ENCODE measurements at regions not wholly inside any gene's neighbourhood (a gene's known extent, or its start where the extent isn't known, plus 50 kb on each side); places are given as distances from the start of the nearest gene placed in this dataset.

- no peak overlapping the region for H3K27ac ChIP-seq (ENCODE audit: poor library complexity, severe bottlenecking)
- ATAC-seq (ENCODE audit: low read depth) (no peak), DNase-seq (ENCODE audit: low spot score) (no peak)
- TF ChIP-seq, protein P1, sequence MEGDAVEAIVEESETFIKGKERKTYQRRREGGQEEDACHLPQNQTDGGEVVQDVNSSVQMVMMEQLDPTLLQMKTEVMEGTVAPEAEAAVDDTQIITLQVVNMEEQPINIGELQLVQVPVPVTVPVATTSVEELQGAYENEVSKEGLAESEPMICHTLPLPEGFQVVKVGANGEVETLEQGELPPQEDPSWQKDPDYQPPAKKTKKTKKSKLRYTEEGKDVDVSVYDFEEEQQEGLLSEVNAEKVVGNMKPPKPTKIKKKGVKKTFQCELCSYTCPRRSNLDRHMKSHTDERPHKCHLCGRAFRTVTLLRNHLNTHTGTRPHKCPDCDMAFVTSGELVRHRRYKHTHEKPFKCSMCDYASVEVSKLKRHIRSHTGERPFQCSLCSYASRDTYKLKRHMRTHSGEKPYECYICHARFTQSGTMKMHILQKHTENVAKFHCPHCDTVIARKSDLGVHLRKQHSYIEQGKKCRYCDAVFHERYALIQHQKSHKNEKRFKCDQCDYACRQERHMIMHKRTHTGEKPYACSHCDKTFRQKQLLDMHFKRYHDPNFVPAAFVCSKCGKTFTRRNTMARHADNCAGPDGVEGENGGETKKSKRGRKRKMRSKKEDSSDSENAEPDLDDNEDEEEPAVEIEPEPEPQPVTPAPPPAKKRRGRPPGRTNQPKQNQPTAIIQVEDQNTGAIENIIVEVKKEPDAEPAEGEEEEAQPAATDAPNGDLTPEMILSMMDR (IDR thresholded peaks at IDR 0.05; ENCODE audit: poor library complexity, severe bottlenecking), result no peak
- no peaks in the 10 kb centered on the region for H3K27me3 ChIP-seq (ENCODE audit: insufficient read depth, poor library complexity, severe bottlenecking)
- H3K9me3 ChIP-seq (ENCODE audit: severe bottlenecking), result no peaks in the 10 kb centered on the region
- H3K4me3 ChIP-seq (ENCODE audit: severe bottlenecking), result no peak overlapping the region
- no peaks in the 10 kb centered on the region for H3K36me3 ChIP-seq (ENCODE audit: low read depth)
- H3K4me1 ChIP-seq (ENCODE audit: insufficient read depth, poor library complexity, severe bottlenecking), result no peaks in the 10 kb centered on the region
Measured at GRCh38 chr1:56197946-56198345, 381.4 kb downstream of the PLPP3 start.

DNA sequence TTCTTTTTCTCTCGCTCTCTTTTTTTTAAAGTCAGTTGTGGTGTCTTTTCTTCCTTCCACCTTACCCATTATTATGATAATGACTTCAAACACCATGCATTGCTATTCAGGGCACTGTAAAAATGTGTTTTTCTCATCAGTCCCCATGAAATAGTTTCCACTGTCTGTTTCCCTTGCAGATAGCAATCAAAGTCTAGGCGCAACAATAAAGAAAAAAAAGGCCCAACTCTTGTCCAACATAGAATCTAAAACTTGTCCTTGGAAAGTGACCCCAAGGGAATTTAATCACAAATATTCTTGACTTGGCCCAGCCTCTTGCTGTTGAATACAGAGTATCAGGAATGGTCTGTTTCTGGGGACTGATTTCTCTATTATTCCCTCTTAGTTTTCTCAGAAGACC, 382.5 kb downstream of the PLPP3 start:
- no peak for DNase-seq (ENCODE audit: low spot score)
- TF ChIP-seq, protein P1 (IDR thresholded peaks at IDR 0.05; ENCODE audit: poor library complexity, severe bottlenecking), result no peak
- ATAC-seq (ENCODE audit: low read depth), result no peak
- Histone ChIP-seq H3K4me1 (ENCODE audit: insufficient read depth, poor library complexity, severe bottlenecking) (no peaks in the 10 kb centered on the region), H3K27me3 (ENCODE audit: insufficient read depth, poor library complexity, severe bottlenecking) (no peaks in the 10 kb centered on the region), H3K36me3 (ENCODE audit: low read depth) (no peaks in the 10 kb centered on the region), H3K9me3 (ENCODE audit: severe bottlenecking) (no peaks in the 10 kb centered on the region), H3K4me3 (ENCODE audit: severe bottlenecking) (no peak overlapping the region), H3K27ac (ENCODE audit: poor library complexity, severe bottlenecking) (no peak overlapping the region)

DNA sequence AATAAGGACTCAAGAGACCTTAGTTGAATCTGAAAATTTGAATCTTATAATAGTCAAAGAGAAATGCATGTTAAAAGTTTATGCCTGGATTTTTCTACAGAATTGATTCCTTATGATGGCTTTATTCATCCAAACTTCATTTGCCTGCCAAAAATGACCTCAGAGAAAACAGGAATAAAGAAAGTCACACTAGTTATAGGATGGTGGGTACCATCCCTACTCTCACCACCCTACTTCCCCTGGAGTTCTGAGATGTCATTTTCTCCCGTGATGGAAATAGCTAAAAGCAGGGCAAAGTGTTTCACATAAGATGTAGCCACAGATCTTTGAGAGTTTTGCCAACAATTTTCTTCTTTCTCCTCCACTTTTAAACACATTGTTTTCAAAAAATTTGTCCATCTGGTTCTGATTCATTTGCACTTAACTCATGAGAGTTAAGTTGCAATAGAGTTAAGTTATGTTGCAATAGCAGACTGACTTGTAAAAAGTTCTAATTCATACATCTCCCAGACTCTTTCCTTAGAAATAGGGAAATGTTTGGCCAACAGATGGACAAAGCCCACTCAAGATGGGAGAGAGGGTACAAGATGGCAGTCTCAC, 384.6 kb downstream of the PLPP3 start:
- no peaks in the 10 kb centered on the region for H3K27me3 ChIP-seq (ENCODE audit: insufficient read depth, poor library complexity, severe bottlenecking)
- H3K4me3 ChIP-seq (ENCODE audit: severe bottlenecking), result no peak overlapping the region
- ATAC-seq (ENCODE audit: low read depth) (no peak), DNase-seq (ENCODE audit: low spot score) (no peak)
- no peaks in the 10 kb centered on the region for H3K4me1 ChIP-seq (ENCODE audit: insufficient read depth, poor library complexity, severe bottlenecking)
- no peak overlapping the region for H3K27ac ChIP-seq (ENCODE audit: poor library complexity, severe bottlenecking)
- H3K36me3 ChIP-seq (ENCODE audit: low read depth), result no peaks in the 10 kb centered on the region
- H3K9me3 ChIP-seq (ENCODE audit: severe bottlenecking), result no peaks in the 10 kb centered on the region
- TF ChIP-seq, protein P1 (IDR thresholded peaks at IDR 0.05; ENCODE audit: poor library complexity, severe bottlenecking), result no peak

DNA sequence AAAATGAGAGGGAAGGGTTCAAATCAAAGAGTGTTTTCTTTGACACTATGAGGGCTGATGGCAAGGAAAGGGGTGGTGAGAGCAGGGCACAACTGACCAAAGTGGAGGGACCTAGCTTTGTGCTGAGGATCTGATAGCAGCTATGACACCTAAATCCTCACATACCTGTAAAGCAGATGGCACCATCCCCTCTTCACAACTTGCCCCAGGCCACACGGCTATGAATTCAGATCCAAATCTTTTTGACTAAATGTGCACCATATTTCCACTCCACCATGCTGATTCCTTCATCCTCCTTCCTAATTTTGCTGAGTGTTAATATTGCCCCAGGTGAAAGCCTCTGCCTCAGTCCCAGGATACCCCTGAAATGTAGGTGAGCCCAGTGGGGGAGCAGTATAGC, 385.7 kb downstream of the PLPP3 start:
- Histone ChIP-seq H3K27me3 (ENCODE audit: insufficient read depth, poor library complexity, severe bottlenecking) (no peaks in the 10 kb centered on the region), H3K27ac (ENCODE audit: poor library complexity, severe bottlenecking) (no peak overlapping the region), H3K4me1 (ENCODE audit: insufficient read depth, poor library complexity, severe bottlenecking) (no peaks in the 10 kb centered on the region), H3K9me3 (ENCODE audit: severe bottlenecking) (no peaks in the 10 kb centered on the region), H3K4me3 (ENCODE audit: severe bottlenecking) (no peak overlapping the region), H3K36me3 (ENCODE audit: low read depth) (no peaks in the 10 kb centered on the region)
- ATAC-seq (ENCODE audit: low read depth) (no peak), DNase-seq (ENCODE audit: low spot score) (no peak)
- TF ChIP-seq, protein P1 (IDR thresholded peaks at IDR 0.05; ENCODE audit: poor library complexity, severe bottlenecking), result no peak

GRCh38 chr1:56191369-56191768, 388.0 kb downstream of the PLPP3 start:
- DNase-seq (ENCODE audit: low spot score), result no peak
- H3K36me3 ChIP-seq (ENCODE audit: low read depth), result no peaks in the 10 kb centered on the region
- H3K4me3 ChIP-seq (ENCODE audit: severe bottlenecking), result no peak overlapping the region
- H3K4me1 ChIP-seq (ENCODE audit: insufficient read depth, poor library complexity, severe bottlenecking), result no peaks in the 10 kb centered on the region
- H3K27me3 ChIP-seq (ENCODE audit: insufficient read depth, poor library complexity, severe bottlenecking), result no peaks in the 10 kb centered on the region
- no peaks in the 10 kb centered on the region for H3K9me3 ChIP-seq (ENCODE audit: severe bottlenecking)
- no peak overlapping the region for H3K27ac ChIP-seq (ENCODE audit: poor library complexity, severe bottlenecking)
- TF ChIP-seq, protein P1 (IDR thresholded peaks at IDR 0.05; ENCODE audit: poor library complexity, severe bottlenecking), result no peak
- no peak for ATAC-seq (ENCODE audit: low read depth)

Measured in RWPE2 (cell line).